ENCODE measurements at regions not wholly inside any gene's neighbourhood (a gene's known extent, or its start where the extent isn't known, plus 50 kb on each side); places are given as distances from the start of the nearest gene placed in this dataset.

GRCh38 chr10:29041616-29042015 is 247.3 kb upstream of the LYZL1 start:
- ChIA-PET POLR2A (no interaction called here), CTCF (interaction anchor here (0.6 kb wide), 1 partner anchor 27 kb away, joined by 3 read pairs; no protein-coding TSS in a partner anchor)

DNA sequence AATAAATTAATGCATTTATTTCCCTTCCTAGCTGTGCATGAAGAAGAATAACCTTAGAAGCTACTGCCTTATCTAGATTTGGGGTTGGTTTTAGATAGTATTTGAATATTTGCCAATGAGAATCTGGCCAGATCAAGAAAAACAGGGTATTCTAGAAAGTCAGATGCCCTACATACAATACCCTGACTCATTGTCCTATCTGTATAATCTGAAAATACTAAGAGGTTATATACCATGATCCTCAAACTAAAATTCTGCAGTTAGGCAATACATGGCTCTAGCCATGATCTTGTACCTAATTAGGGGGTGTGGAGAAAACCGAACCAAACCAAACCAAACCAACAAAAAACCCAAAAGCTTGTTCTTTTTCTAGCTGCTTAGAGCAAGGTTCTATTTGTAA is 240.4 kb upstream of the LYZL1 start:
- ChIA-PET POLR2A (no interaction called here), CTCF (no interaction called here)

DNA sequence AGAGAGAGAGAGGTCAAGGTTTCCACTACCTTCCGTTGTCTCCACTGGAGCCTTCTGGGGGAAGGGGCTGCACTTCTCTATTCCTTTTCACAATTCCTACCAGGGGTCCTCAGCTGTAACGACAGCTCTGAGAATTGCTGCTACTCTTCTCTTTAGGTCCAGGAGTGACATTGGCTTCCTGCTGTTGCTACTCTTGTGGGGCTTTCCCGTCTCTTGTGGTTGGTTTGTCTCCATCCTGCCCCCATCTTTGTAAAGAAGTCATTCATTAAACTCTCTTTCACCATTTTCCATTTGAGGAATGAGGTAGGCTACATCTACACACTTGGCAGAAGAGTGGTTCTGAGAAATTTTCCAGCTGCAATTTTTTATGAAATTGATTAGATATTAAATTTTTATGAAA is 238.8 kb upstream of the LYZL1 start:
- ChIA-PET CTCF (no interaction called here), POLR2A (no interaction called here)

GRCh38 chr10:29055101-29055500 is 233.8 kb upstream of the LYZL1 start:
- ChIA-PET CTCF (no interaction called here), POLR2A (no interaction called here)

DNA sequence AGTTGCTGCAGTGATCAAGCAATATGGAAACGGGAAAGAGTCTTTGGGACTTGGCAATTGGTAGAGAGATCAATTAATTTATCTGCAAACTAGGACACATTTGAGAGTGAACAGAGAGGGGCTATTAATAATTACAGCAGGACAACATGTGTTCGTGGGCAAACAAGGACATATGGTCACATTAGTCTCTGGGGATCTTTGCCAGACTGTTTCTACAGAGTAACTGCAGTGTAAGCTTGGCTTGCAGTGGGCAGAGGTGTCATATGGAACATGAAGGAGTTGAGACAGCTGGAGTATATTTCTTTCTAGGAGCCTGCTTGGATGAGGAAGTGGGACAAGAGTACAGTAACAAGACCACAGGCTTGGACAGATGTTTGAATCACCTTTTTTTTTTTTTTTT is 232.1 kb upstream of the LYZL1 start:
- ChIA-PET POLR2A (no interaction called here), CTCF (no interaction called here)

DNA sequence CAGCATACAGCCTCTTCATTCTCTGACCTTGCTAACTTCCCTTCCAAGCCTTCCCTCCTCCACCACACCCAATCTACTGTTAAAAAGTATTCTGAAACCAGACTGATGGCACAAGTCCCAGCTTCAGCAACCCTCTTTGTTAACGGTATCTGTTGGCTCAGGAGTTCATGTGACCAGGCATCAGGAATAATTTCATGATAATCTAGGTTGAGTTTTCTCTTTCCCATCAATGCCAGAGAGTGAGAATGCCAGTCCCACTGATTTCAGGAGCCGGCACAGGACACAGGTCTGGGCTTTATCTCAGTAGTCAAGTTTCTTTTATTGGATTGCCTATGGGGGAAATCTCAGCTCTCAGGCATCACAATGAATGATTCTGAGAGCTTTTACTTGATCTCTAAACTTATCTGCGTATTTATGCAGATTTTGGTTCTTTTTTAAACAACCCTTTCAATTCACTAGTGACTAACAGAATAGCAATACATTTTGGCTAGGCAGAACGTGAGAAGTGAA is 231.0 kb upstream of the LYZL1 start:
- POLR2A ChIA-PET = no interaction called here
- CTCF ChIA-PET = no interaction called here

GRCh38 chr10:29063806-29064644 is 224.8 kb upstream of the LYZL1 start:
- POLR2A ChIA-PET = no interaction called here
- CTCF ChIA-PET = no interaction called here

DNA sequence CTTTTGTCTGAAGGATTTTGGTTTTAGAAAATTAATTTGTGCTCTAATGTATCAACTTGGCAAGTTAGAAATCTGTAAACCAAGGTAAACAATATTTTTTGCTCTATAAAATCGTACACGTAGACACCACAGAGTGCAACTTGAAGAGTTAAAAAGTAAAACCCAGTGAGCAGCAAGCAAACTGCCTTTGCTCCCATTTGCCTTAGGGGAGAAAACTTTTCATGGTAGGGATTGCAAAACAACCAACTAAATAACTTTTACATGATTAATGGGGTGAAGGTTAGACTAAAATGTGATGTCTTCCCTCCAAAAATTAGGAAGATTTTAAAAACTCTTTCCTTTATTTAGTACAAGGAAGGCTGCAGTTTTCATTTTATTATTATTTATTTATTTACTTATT is 224.2 kb upstream of the LYZL1 start:
- CTCF ChIA-PET = no interaction called here

DNA sequence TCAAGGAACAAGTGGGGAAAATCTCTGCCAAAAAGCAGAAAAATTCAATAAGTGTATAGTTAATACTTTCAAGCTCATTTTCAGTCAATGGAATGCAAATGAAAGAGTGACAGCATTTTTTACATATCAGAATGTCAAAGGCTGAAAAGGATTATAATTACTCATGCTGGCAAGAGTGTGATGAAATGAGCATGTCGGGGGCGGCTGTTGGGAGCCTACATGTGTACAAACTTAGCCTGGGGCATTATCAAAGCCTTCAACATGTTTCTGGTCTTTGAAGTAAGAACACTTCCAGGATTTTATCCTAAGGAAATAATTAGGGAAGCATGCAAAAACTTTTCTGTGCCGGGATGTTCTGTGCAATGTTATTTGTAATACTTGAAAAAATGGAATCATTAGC is 221.7 kb upstream of the LYZL1 start:
- CTCF ChIA-PET = no interaction called here
- POLR2A ChIA-PET = no interaction called here

More for the DNA sequence above, 224.2 kb upstream of the LYZL1 start:
- POLR2A ChIA-PET = no interaction called here

DNA sequence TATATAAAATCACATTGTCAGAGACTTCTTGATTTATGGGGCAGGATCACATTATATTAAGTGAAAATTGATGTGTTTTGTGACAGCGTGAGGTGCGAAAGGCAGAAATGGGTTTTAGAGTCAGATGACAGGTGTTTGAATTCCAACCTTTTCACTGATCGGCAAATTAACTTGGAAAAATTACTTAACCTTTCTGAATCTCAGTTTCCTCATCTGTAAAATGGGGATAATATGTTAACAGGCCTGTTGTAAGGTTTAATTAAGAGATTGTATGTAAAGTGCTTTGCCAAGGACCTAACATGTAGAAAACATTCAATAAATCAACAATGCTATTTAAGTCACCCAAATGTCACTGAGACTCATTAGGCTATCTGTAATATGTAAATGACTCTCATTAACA is 221.2 kb upstream of the LYZL1 start:
- POLR2A ChIA-PET = no interaction called here
- CTCF ChIA-PET = no interaction called here

GRCh38 chr10:29068302-29068701 is 220.6 kb upstream of the LYZL1 start:
- ChIA-PET POLR2A (no interaction called here), CTCF (interaction anchor here (0.7 kb wide), 1 partner anchor 27 kb away, joined by 3 read pairs; no protein-coding TSS in a partner anchor)

DNA sequence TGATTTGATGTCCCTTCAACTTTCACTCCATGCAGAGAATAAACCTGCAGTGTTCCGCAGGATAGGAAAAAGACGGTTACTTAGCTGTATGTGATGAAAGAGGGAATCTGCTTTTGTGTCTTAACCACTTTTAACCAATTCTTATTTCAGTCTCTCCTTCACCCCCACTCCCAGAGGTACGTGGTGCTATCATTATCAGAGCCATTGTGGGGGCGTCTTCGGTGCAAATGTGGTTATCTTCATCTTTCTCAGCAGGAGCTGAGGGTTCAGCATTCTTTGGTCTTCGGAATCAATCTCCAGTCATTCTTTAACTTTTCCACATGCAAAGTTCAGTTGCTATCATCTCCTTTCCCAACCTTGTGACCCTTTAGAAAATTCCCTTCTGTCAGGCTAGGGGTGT is 219.9 kb upstream of the LYZL1 start:
- ChIA-PET POLR2A (no interaction called here), CTCF (no interaction called here)

GRCh38 chr10:29069941-29070340 is 218.9 kb upstream of the LYZL1 start:
- CTCF ChIA-PET = no interaction called here
- POLR2A ChIA-PET = no interaction called here

- CTCF ChIA-PET = no interaction called here
- POLR2A ChIA-PET = no interaction called here
Observed at GRCh38 chr10:29078919-29079318, 210.0 kb upstream of the LYZL1 start.

- CTCF ChIA-PET = no interaction called here
- POLR2A ChIA-PET = no interaction called here
Observed at GRCh38 chr10:29081231-29081630, 207.6 kb upstream of the LYZL1 start.

GRCh38 chr10:29081951-29082685 is 206.8 kb upstream of the LYZL1 start:
- CTCF ChIA-PET = no interaction called here
- POLR2A ChIA-PET = no interaction called here

- CTCF ChIA-PET = no interaction called here
- POLR2A ChIA-PET = no interaction called here
Observed at GRCh38 chr10:29083096-29083495, 205.8 kb upstream of the LYZL1 start.

GRCh38 chr10:29084681-29085307 is 204.1 kb upstream of the LYZL1 start:
- CTCF ChIA-PET = no interaction called here

DNA sequence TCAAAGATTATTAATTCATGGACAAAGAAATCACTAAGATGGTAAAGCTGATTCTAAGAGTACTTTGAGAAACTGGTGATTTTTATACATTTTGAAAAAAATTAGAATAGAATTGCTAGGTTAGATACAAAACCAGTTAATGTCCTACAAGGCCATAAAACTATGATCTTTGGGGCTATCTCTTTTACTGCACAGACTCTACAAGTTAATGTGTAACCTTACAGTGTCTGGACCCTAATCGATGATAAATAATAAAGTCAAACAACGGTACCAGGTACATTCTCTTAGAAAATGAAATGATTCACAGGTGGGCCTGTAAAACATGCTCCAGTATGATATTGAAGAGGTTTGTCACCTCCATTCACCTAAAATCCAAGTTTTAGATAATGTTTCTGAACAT is 199.8 kb upstream of the LYZL1 start:
- CTCF ChIA-PET = no interaction called here
- POLR2A ChIA-PET = no interaction called here

More at GRCh38 chr10:29084681-29085307, 204.1 kb upstream of the LYZL1 start:
- POLR2A ChIA-PET = no interaction called here

DNA sequence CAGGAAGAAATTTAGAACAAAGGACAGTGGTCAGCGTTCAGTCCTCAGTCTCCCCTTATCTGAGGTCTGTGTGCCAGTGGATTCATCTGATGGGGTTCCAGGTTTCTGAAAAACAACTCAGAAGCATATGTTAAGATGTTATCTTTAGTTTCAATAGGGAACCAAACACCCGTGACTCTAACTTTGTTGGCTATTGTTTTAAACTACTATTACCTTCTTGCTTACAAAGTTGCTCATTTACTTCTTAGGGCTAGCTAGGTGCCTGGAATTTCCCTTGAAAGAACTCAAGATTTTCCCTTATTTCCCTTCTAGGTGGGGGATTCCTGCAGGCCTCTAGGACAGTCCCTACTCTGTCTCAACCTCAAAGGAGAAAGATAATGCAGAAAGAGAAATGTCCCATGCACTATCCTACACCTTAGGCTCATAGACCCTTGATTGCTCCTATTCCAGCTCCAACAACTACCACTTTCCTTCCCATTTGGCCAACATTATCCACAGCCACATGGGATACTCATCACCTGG is 192.5 kb upstream of the LYZL1 start:
- CTCF ChIA-PET = no interaction called here
- POLR2A ChIA-PET = no interaction called here

DNA sequence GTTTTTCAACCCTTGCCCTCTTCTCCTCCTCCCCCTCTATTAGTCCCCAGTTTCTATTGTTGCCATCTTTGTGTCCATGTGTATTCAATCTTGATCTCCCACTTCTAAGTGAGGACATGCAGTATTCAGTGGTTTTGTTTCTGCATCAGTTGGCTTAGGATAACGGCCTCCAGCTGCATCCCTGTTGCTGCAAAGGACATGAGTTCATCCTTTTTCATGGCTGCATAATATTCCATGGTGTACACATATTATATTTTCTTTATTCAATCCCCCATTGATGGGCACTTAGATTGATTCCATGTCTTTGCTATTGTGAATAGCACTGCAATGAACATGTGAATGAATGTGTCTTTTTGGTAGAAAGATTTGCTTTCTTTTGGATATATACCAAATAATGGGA is 190.4 kb upstream of the LYZL1 start:
- ChIA-PET POLR2A (no interaction called here), CTCF (no interaction called here)
